ENCODE measurements at regions not wholly inside any gene's neighbourhood (a gene's known extent, or its start where the extent isn't known, plus 50 kb on each side); places are given as distances from the start of the nearest gene placed in this dataset.

DNA sequence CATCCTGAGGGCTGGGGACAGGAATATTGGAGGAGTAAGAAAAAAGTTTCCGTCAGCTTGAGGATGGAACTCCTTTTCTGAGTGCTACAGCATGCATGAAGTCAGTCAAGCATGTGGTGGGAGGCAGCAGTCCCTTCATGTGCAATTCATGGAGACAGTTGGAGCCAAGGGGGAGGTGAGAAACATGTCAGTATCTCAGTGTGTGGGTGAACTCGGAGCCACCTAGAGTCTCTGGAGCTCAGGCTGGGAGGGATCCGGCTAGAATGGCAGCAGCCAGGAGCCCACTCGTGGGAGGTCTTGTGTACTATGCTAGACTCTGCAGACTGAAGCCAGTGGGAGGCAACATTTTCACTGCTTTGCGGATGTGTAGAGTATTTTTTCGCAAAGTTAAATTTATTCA, 60.3 kb downstream of the AVPR1A start:
- Histone ChIP-seq H3K9ac (ENCODE audit: low read length) (no peak overlapping the region), H3K9me3 (ENCODE audit: control insufficient read depth, low read length) (no peaks in the 10 kb centered on the region), H3K27me3 (replicated peaks; ENCODE audit: control insufficient read depth, insufficient read depth, low read length) (peaks cover 7% of the 10 kb centered on the region), H3K4me1 (ENCODE audit: control insufficient read depth, insufficient read depth, low read length) (no peaks in the 10 kb centered on the region), H3K36me3 (ENCODE audit: control insufficient read depth, insufficient read depth, low read length, severe bottlenecking) (no peaks in the 10 kb centered on the region), H3K4me3 (ENCODE audit: low read length) (no peak overlapping the region)
- DNase-seq (ENCODE audit: low read depth), result no peak

GRCh38 chr12:63086149-63086915, 64.7 kb downstream of the AVPR1A start:
- no peaks in the 10 kb centered on the region for H3K36me3 ChIP-seq (ENCODE audit: control insufficient read depth, insufficient read depth, low read length, severe bottlenecking)
- H3K9me3 ChIP-seq (ENCODE audit: control insufficient read depth, low read length), result no peaks in the 10 kb centered on the region
- no peaks in the 10 kb centered on the region for H3K4me1 ChIP-seq (ENCODE audit: control insufficient read depth, insufficient read depth, low read length)
- no peak for DNase-seq (ENCODE audit: low read depth)
- no peak overlapping the region for H3K4me3 ChIP-seq (ENCODE audit: low read length)
- no peak overlapping the region for H3K9ac ChIP-seq (ENCODE audit: low read length)
- H3K27me3 ChIP-seq (replicated peaks; ENCODE audit: control insufficient read depth, insufficient read depth, low read length), result peaks cover 5% of the 10 kb centered on the region

DNA sequence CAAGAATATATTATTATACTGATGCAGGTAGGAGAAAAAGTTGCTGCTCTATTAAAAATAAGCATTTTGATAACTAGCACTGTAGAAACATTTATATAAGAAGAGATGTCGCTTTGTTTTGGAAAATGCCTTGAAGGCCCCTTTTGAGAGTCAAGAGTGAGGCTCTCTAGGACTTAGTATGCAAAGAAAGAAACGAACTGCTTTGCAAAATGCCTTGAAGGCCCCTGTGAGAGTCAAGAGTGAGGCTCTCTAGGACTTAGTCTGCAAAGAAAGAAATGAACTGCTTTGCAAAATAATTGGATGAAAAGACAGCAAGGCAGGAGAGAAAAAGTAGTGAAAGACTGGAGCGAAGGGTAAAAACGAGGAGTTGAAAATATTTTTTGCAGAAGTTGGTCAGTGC, 65.9 kb downstream of the AVPR1A start:
- H3K9me3 ChIP-seq (ENCODE audit: control insufficient read depth, low read length), result no peaks in the 10 kb centered on the region
- no peak for DNase-seq (ENCODE audit: low read depth)
- no peak overlapping the region for H3K9ac ChIP-seq (ENCODE audit: low read length)
- no peaks in the 10 kb centered on the region for H3K4me1 ChIP-seq (ENCODE audit: control insufficient read depth, insufficient read depth, low read length)
- peaks cover 5% of the 10 kb centered on the region for H3K27me3 ChIP-seq (replicated peaks; ENCODE audit: control insufficient read depth, insufficient read depth, low read length)
- H3K4me3 ChIP-seq (ENCODE audit: low read length), result no peak overlapping the region
- no peaks in the 10 kb centered on the region for H3K36me3 ChIP-seq (ENCODE audit: control insufficient read depth, insufficient read depth, low read length, severe bottlenecking)

DNA sequence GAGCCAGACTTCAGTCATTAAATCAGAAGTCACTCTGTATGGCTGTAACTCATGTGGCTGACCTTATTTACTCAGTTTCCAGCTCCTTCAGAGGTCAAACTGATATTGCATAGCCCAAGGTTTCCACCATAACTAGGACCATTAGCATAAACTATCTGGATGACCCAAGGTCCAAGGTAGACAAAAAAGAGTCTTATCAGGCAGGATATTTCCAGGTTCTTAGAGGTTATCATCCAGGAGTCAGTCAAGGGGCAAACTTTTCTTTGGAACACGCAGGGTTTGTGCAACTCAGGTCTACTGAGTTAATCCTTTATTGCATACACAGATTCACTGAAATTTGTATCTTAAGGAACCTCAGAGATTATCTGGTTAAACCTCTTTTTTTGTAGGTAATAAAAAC, 66.5 kb downstream of the AVPR1A start:
- H3K4me3 ChIP-seq (ENCODE audit: low read length), result no peak overlapping the region
- no peaks in the 10 kb centered on the region for H3K36me3 ChIP-seq (ENCODE audit: control insufficient read depth, insufficient read depth, low read length, severe bottlenecking)
- no peaks in the 10 kb centered on the region for H3K4me1 ChIP-seq (ENCODE audit: control insufficient read depth, insufficient read depth, low read length)
- H3K9me3 ChIP-seq (ENCODE audit: control insufficient read depth, low read length), result no peaks in the 10 kb centered on the region
- no peak overlapping the region for H3K9ac ChIP-seq (ENCODE audit: low read length)
- no peak for DNase-seq (ENCODE audit: low read depth)
- peaks cover 5% of the 10 kb centered on the region for H3K27me3 ChIP-seq (replicated peaks; ENCODE audit: control insufficient read depth, insufficient read depth, low read length)

DNA sequence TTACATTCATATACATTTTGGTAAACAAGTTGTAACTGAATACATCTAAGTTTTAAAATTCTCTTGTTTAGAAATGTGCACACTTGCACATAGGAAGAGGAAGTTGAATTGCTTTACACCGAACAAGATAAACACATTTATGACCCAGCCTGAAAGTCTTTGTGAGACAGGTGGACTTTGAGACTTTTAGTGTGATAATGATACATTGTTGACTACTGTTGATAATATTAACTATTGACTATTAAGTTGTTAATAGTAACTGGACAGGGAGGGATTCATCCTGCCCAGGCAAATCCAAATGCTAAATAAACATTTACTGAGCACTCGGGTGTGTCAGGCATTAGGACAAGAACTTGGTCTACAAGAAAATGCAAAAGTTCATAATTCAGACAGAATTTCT, 68.0 kb downstream of the AVPR1A start:
- H3K9ac ChIP-seq (ENCODE audit: low read length), result no peak overlapping the region
- no peak for DNase-seq (ENCODE audit: low read depth)

GRCh38 chr12:63079791-63080502, 71.1 kb downstream of the AVPR1A start:
- no peaks in the 10 kb centered on the region for H3K27me3 ChIP-seq (replicated peaks; ENCODE audit: control insufficient read depth, insufficient read depth, low read length)
- H3K36me3 ChIP-seq (ENCODE audit: control insufficient read depth, insufficient read depth, low read length, severe bottlenecking), result no peaks in the 10 kb centered on the region
- no peak overlapping the region for H3K9ac ChIP-seq (ENCODE audit: low read length)
- no peaks in the 10 kb centered on the region for H3K4me1 ChIP-seq (ENCODE audit: control insufficient read depth, insufficient read depth, low read length)
- no peak overlapping the region for H3K4me3 ChIP-seq (ENCODE audit: low read length)
- no peaks in the 10 kb centered on the region for H3K9me3 ChIP-seq (ENCODE audit: control insufficient read depth, low read length)
- no peak for DNase-seq (ENCODE audit: low read depth)

More for the DNA sequence above, 68.0 kb downstream of the AVPR1A start:
- no peaks in the 10 kb centered on the region for H3K9me3 ChIP-seq (ENCODE audit: control insufficient read depth, low read length)
- no peaks in the 10 kb centered on the region for H3K36me3 ChIP-seq (ENCODE audit: control insufficient read depth, insufficient read depth, low read length, severe bottlenecking)
- H3K27me3 ChIP-seq (replicated peaks; ENCODE audit: control insufficient read depth, insufficient read depth, low read length), result no peaks in the 10 kb centered on the region
- no peak overlapping the region for H3K4me3 ChIP-seq (ENCODE audit: low read length)
- no peaks in the 10 kb centered on the region for H3K4me1 ChIP-seq (ENCODE audit: control insufficient read depth, insufficient read depth, low read length)

DNA sequence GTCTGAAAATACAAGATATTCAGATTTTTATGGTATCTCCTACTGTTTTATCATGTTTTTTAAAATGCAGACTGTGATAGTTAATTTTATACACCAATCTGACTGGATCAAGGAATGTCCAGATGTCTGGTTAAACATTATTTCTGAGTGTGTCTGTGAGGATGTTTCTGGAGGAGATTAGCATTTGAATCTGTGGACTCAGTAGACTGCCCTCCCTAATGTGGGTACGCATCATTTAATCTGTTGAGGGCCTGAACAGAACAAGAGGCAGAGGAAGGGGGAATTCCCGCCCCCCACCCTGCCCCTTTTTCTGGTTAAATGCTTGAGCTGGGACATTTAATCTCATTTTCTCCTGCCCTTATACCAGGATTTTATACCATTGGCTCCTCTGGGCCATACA, 72.1 kb downstream of the AVPR1A start:
- Histone ChIP-seq H3K4me3 (ENCODE audit: low read length) (no peak overlapping the region), H3K9ac (ENCODE audit: low read length) (no peak overlapping the region), H3K36me3 (ENCODE audit: control insufficient read depth, insufficient read depth, low read length, severe bottlenecking) (no peaks in the 10 kb centered on the region), H3K9me3 (ENCODE audit: control insufficient read depth, low read length) (no peaks in the 10 kb centered on the region), H3K4me1 (ENCODE audit: control insufficient read depth, insufficient read depth, low read length) (no peaks in the 10 kb centered on the region), H3K27me3 (replicated peaks; ENCODE audit: control insufficient read depth, insufficient read depth, low read length) (no peaks in the 10 kb centered on the region)
- DNase-seq (ENCODE audit: low read depth), result no peak

GRCh38 chr12:63075376-63076060, 75.5 kb downstream of the AVPR1A start:
- no peaks in the 10 kb centered on the region for H3K36me3 ChIP-seq (ENCODE audit: control insufficient read depth, insufficient read depth, low read length, severe bottlenecking)
- no peaks in the 10 kb centered on the region for H3K4me1 ChIP-seq (ENCODE audit: control insufficient read depth, insufficient read depth, low read length)
- no peaks in the 10 kb centered on the region for H3K9me3 ChIP-seq (ENCODE audit: control insufficient read depth, low read length)
- no peak overlapping the region for H3K9ac ChIP-seq (ENCODE audit: low read length)
- no peak for DNase-seq (ENCODE audit: low read depth)
- no peaks in the 10 kb centered on the region for H3K27me3 ChIP-seq (replicated peaks; ENCODE audit: control insufficient read depth, insufficient read depth, low read length)
- H3K4me3 ChIP-seq (ENCODE audit: low read length), result no peak overlapping the region

DNA sequence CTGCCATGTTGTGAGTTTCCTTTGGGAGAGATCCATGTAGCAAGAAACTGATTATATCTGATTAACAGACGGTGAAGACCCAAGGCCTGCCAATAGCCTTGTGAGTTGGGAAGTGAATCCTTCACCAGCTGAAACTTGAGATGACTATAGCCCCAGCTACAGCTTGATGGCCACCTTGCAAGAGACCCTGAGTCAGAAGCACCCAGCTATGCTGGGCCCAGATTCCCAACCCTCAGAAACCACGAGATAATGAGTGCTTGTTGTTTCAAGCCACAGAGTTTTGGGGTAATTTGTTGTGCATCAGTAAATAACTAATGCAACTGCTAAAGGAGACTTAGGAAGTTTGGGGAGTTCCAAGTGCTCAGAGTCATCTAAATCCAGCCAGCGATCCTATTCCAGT, 80.3 kb downstream of the AVPR1A start:
- H3K27me3 ChIP-seq (replicated peaks; ENCODE audit: control insufficient read depth, insufficient read depth, low read length), result peaks cover 3% of the 10 kb centered on the region
- no peaks in the 10 kb centered on the region for H3K36me3 ChIP-seq (ENCODE audit: control insufficient read depth, insufficient read depth, low read length, severe bottlenecking)
- no peak for DNase-seq (ENCODE audit: low read depth)
- no peak overlapping the region for H3K9ac ChIP-seq (ENCODE audit: low read length)
- H3K4me1 ChIP-seq (ENCODE audit: control insufficient read depth, insufficient read depth, low read length), result no peaks in the 10 kb centered on the region
- no peaks in the 10 kb centered on the region for H3K9me3 ChIP-seq (ENCODE audit: control insufficient read depth, low read length)
- no peak overlapping the region for H3K4me3 ChIP-seq (ENCODE audit: low read length)

DNA sequence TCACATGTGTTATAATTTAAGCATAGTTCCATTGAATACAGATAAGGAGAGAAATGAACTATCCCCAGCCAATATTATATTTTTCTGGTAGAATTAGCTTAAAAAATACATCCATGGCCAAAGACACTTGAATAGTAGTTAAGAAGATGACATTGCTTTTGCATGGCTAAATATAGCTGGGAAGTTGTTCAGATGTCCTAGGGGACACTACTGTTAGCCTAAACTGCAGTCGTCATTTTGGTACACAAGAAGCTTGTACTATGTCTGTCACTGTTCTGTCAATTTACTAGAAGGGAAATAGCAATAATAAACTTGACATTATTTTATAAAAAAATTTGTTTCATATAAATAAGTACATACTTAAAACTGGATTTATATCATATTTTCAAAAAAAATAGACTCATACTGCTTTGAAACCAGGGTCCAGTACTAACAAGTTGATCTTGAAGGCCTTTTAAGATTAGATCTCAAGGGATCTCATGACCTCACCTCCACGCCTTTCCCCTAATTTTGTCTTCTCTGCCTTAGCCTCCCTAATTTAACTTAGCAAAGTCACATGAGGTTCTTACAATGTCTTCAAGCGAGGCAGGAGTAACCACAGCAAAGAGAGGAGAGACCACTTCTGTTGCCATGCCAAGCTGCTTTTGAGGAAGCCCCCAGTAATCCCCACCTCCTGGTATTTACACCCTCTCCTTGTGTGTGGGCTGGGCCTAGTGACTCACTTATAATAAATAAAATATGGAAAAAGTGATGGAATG, 81.0 kb downstream of the AVPR1A start:
- Histone ChIP-seq H3K9me3 (ENCODE audit: control insufficient read depth, low read length) (no peaks in the 10 kb centered on the region), H3K4me3 (ENCODE audit: low read length) (no peak overlapping the region), H3K9ac (ENCODE audit: low read length) (no peak overlapping the region), H3K4me1 (ENCODE audit: control insufficient read depth, insufficient read depth, low read length) (no peaks in the 10 kb centered on the region), H3K36me3 (ENCODE audit: control insufficient read depth, insufficient read depth, low read length, severe bottlenecking) (no peaks in the 10 kb centered on the region), H3K27me3 (replicated peaks; ENCODE audit: control insufficient read depth, insufficient read depth, low read length) (peaks cover 3% of the 10 kb centered on the region)
- no peak for DNase-seq (ENCODE audit: low read depth)

Measured in adipocyte (in vitro differentiated cells).